ENCODE measurements at regions not wholly inside any gene's neighbourhood (a gene's known extent, or its start where the extent isn't known, plus 50 kb on each side); places are given as distances from the start of the nearest gene placed in this dataset.

DNA sequence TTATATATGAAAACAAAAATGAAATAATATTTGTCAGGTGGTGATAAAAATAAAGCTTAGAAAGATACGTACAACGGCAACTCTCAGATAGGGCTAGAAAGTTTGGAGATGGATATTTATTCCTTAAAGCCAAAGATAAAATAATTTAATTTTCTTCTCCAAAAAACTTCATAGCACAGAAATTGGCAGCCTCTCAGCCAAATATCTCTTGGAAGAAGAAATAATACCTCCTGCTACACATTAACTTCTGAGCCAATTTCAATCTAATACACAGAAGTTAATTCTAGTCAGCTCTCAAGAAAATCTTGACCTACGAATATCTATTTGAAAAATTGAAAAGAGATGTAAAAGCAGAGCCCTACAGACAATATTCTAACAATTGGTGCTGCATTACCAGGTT is 122.4 kb downstream of the TES start:
- in situ Hi-C loops (cut with MboI) = no loop called here
- H3K9me3 ChIP-seq (replicated peaks; ENCODE audit: control insufficient read depth, insufficient read depth, low read length) = no peaks in the 10 kb centered on the region
- intact Hi-C loops (cut with micrococcal nuclease; ENCODE audit: unreplicated experiment) = no loop called here
- TF ChIP-seq SUZ12 (IDR thresholded peaks at IDR 0.05; ENCODE audit: unreplicated experiment) (no peak), MTA3 (IDR thresholded peaks at IDR 0.05; ENCODE audit: borderline replicate concordance, low read length) (no peak), ZZZ3 (IDR thresholded peaks at IDR 0.05; ENCODE audit: control insufficient read depth, insufficient read length, low read depth) (no peak), NFXL1 (IDR thresholded peaks at IDR 0.05; ENCODE audit: borderline replicate concordance) (no peak), EGR1 (IDR thresholded peaks at IDR 0.05; ENCODE audit: borderline replicate concordance in 1 of 2, low read depth in 2 of 2, low read length in 2 of 2) (no peak), MYB (IDR thresholded peaks at IDR 0.05; ENCODE audit: borderline replicate concordance, low read depth, low read length) (no peak), TCF3 (IDR thresholded peaks at IDR 0.05; ENCODE audit: borderline replicate concordance, insufficient read depth, low read depth, low read length) (no peak), BRCA1 (IDR thresholded peaks at IDR 0.05; ENCODE audit: low read depth, low read length) (no peak), KAT2A (conservative IDR thresholded peaks at IDR 0.05; ENCODE audit: control insufficient read depth, low read depth, low read length) (no peak)
- TF ChIP-seq, protein P1, sequence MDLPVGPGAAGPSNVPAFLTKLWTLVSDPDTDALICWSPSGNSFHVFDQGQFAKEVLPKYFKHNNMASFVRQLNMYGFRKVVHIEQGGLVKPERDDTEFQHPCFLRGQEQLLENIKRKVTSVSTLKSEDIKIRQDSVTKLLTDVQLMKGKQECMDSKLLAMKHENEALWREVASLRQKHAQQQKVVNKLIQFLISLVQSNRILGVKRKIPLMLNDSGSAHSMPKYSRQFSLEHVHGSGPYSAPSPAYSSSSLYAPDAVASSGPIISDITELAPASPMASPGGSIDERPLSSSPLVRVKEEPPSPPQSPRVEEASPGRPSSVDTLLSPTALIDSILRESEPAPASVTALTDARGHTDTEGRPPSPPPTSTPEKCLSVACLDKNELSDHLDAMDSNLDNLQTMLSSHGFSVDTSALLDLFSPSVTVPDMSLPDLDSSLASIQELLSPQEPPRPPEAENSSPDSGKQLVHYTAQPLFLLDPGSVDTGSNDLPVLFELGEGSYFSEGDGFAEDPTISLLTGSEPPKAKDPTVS (IDR thresholded peaks at IDR 0.05; ENCODE audit: low read depth, low read length) = no peak
- no peak overlapping the region for H3K9ac ChIP-seq (ENCODE audit: control insufficient read depth, insufficient read depth, low read length)
- no peaks in the 10 kb centered on the region for H4K20me1 ChIP-seq (ENCODE audit: control insufficient read depth, insufficient read depth)
- H2AFZ ChIP-seq (ENCODE audit: control insufficient read depth, low read depth, low read length) = no peak overlapping the region
- ChIA-PET CTCF (interaction anchor here (0.7 kb wide), 1 partner anchor 11 kb away, joined by 3 read pairs; no protein-coding TSS in a partner anchor), RAD21 (ENCODE audit: unreplicated experiment) (no interaction called here), POLR2A (no interaction called here), SMC1A (ENCODE audit: uncharacterized antibody, unreplicated experiment) (no interaction called here)
- no peaks in the 10 kb centered on the region; a peak in 1 of 4 replicates for H3K27me3 ChIP-seq (replicated peaks in 1 of 2; ENCODE audit: control insufficient read depth in 2 of 2, insufficient read depth in 2 of 2, low read length in 1 of 2)
- no peak overlapping the region for H3K27ac ChIP-seq (ENCODE audit: control insufficient read depth, insufficient read depth)
- H3K4me1 ChIP-seq (ENCODE audit: control insufficient read depth, insufficient read depth, low read length) = no peaks in the 10 kb centered on the region
- no peak overlapping the region for H3K4me3 ChIP-seq
- no TSS peak for BruUV-seq (replicated peaks)
- 65% methylated on average over 3 of the region's 3 CpGs for WGBS (ENCODE audit: insufficient coverage, insufficient replicate concordance, low lambda C conversion rate, missing lambda C conversion rate)
- H3K4me2 ChIP-seq (ENCODE audit: control insufficient read depth, insufficient read depth) = no peak overlapping the region
- FAIRE-seq (no peak), ATAC-seq (no peak), DNase-seq (ENCODE audit: low read depth, low spot score) (no peak)
- no peaks in the 10 kb centered on the region for H3K36me3 ChIP-seq (ENCODE audit: control insufficient read depth in 2 of 2, insufficient read depth in 2 of 2, low read length in 1 of 2)
- no peaks in the 10 kb centered on the region for H3K79me2 ChIP-seq (ENCODE audit: control insufficient read depth, insufficient read depth, low read length)
